ENCODE measurements at regions not wholly inside any gene's neighbourhood (a gene's known extent, or its start where the extent isn't known, plus 50 kb on each side); places are given as distances from the start of the nearest gene placed in this dataset.

GRCh38 chr2:234846599-234847363 lies 105.0 kb upstream of the SH3BP4 start:
- TF ChIP-seq EZH2 (IDR thresholded peaks at IDR 0.05) (no peak), POLR2AphosphoS5 (IDR thresholded peaks at IDR 0.05; ENCODE audit: borderline replicate concordance, low read depth, low read length) (no peak), FOXP2 (optimal IDR thresholded peaks at IDR 0.05; ENCODE audit: control extremely low read depth, extremely low read length, insufficient read depth) (no peak)
